IMR-90 (cell line): ENCODE measurements at regions not wholly inside any gene's neighbourhood (a gene's known extent, or its start where the extent isn't known, plus 50 kb on each side); places are given as distances from the start of the nearest gene placed in this dataset.

ENCODE experiments used
- ATAC-seq: fragments of 200-7000 bp; cut with Tn5 transposase; 2 replicates; pipeline ENCODE4 v1.9.1; 2020; ENCODE audit warnings: low read depth, mild to moderate bottlenecking, moderate library complexity
- BruUV-seq: library from RNA; stranded (reverse); fragments of 400-500 nt; replicated peaks from 2 replicates; lab custom pipeline; 2021; lab: Mats Ljungman, UMichigan
- CTCF ChIA-PET: fragments of 300-600 bp; formaldehyde crosslinking; extraction: SDS; loops from one replicate; lab custom pipeline; 2021; ENCODE audit warnings: antibody characterized with exemption; lab: Yijun Ruan, JAX
- POLR2A ChIA-PET: fragments of 300-600 bp; sonication (Branson Sonifier 250); formaldehyde crosslinking; loops from one replicate; lab custom pipeline; 2022; ENCODE audit warnings: antibody characterized with exemption; ENCODE audit not compliant: unreplicated experiment; lab: Charles Lee
- DNase-seq: peaks from one replicate; pipeline ENCODE4 v3.0.0; 2013
- H2AFZ ChIP-seq: replicated peaks from 2 replicates; pipeline ENCODE3; 2013; ENCODE audit warnings: low read length, mild to moderate bottlenecking; ENCODE audit not compliant: poor library complexity
- H2AK5ac ChIP-seq: 2 replicates; pipeline ENCODE4 v1.6.1; 2013; ENCODE audit warnings: low read depth, low read length, inconsistent platforms
- H2AK9ac ChIP-seq: replicated peaks from 2 replicates; pipeline ENCODE3; 2013; ENCODE audit warnings: mild to moderate bottlenecking, low read depth, low read length, moderate library complexity; ENCODE audit not compliant: poor library complexity
- H2BK120ac ChIP-seq: 2 replicates; pipeline ENCODE4 v1.6.1; 2013; ENCODE audit warnings: low read depth, low read length, inconsistent platforms
- H2BK15ac ChIP-seq: 3 replicates; pipeline ENCODE4 v1.6.1; 2013; ENCODE audit warnings: low read depth, low read length, inconsistent platforms
- H2BK20ac ChIP-seq: 2 replicates; pipeline ENCODE4 v1.6.1; 2013; ENCODE audit warnings: low read depth, mild to moderate bottlenecking, inconsistent platforms, low read length, moderate library complexity
- H2BK5ac ChIP-seq: 2 replicates; pipeline ENCODE4 v1.6.1; 2013; ENCODE audit warnings: mild to moderate bottlenecking, low read depth, low read length, inconsistent platforms; ENCODE audit not compliant: poor library complexity, severe bottlenecking
- H3K14ac ChIP-seq: replicated peaks from 2 replicates; pipeline ENCODE4 v1.6.1; 2013; ENCODE audit warnings: low read depth, low read length, inconsistent platforms
- H3K18ac ChIP-seq: 2 replicates; pipeline ENCODE4 v1.6.1; 2013; ENCODE audit warnings: low read depth, low read length, control low read depth
- H3K23ac ChIP-seq: 2 replicates; pipeline ENCODE4 v1.6.1; 2013; ENCODE audit warnings: low read depth, low read length, inconsistent platforms
- H3K27ac ChIP-seq: 2 replicates; pipeline ENCODE4 v1.5.1; 2013; ENCODE audit warnings: mild to moderate bottlenecking, control low read depth, low read length; ENCODE audit not compliant: insufficient read depth
- H3K27me3 ChIP-seq: 2 replicates; pipeline ENCODE4 v1.6.1; 2013; ENCODE audit warnings: low read length; ENCODE audit not compliant: control insufficient read depth, insufficient read depth
- H3K36me3 ChIP-seq: 2 replicates; pipeline ENCODE4 v1.6.1; 2013; ENCODE audit warnings: low read length, mixed read lengths; ENCODE audit not compliant: control insufficient read depth, insufficient read depth
- H3K4ac ChIP-seq: 2 replicates; pipeline ENCODE4 v1.6.1; 2013; ENCODE audit warnings: low read depth, low read length, inconsistent platforms
- H3K4me1 ChIP-seq: 2 replicates; pipeline ENCODE4 v1.6.1; 2013; ENCODE audit warnings: low read length, mixed read lengths; ENCODE audit not compliant: control insufficient read depth, insufficient read depth
- H3K4me2 ChIP-seq: 2 replicates; pipeline ENCODE4 v1.6.1; 2013; ENCODE audit warnings: low read depth, mild to moderate bottlenecking, control low read depth, low read length, moderate library complexity
- H3K4me3 ChIP-seq: 2 replicates; pipeline ENCODE4 v1.5.1; 2013; ENCODE audit warnings: low read depth, mild to moderate bottlenecking, control low read depth, low read length, moderate library complexity; ENCODE audit not compliant: insufficient read depth
- H3K56ac ChIP-seq: 2 replicates; pipeline ENCODE4 v1.6.1; 2013; ENCODE audit warnings: low read length, inconsistent platforms; ENCODE audit not compliant: insufficient read depth; ENCODE audit errors: extremely low read depth
- H3K79me1 ChIP-seq, 2 experiments: 2 replicates each; pipeline ENCODE4 v1.6.1; 2013; ENCODE audit warnings: low read length in 2 of 2, inconsistent platforms in 1 of 2, low read depth in 1 of 2
- H3K9ac ChIP-seq: 2 replicates; pipeline ENCODE4 v1.6.1; 2013; ENCODE audit warnings: low read depth, low read length, control low read depth
- H3K9me1 ChIP-seq: 2 replicates; pipeline ENCODE4 v1.6.1; 2013; ENCODE audit warnings: low read length, inconsistent platforms; ENCODE audit not compliant: insufficient read depth
- H3K9me3 ChIP-seq: 2 replicates; pipeline ENCODE4 v1.6.1; 2013; ENCODE audit warnings: low read length; ENCODE audit not compliant: control insufficient read depth, insufficient read depth
- H4K20me1 ChIP-seq: 2 replicates; pipeline ENCODE4 v1.6.1; 2013; ENCODE audit warnings: low read length, inconsistent platforms; ENCODE audit not compliant: insufficient read depth
- H4K5ac ChIP-seq: 2 replicates; pipeline ENCODE4 v1.6.1; 2013; ENCODE audit warnings: mild to moderate bottlenecking, low read depth, low read length, control low read depth
- H4K8ac ChIP-seq, 2 experiments: 2 replicates each; pipeline ENCODE4 v1.6.1; 2013; ENCODE audit warnings: low read depth in 2 of 2, low read length in 2 of 2, control low read depth in 1 of 2, inconsistent platforms in 1 of 2
- H4K91ac ChIP-seq: 2 replicates; pipeline ENCODE4 v1.6.1; 2013; ENCODE audit warnings: low read depth, low read length, inconsistent platforms; ENCODE audit not compliant: insufficient read depth
- CEBPB ChIP-seq: IDR thresholded peaks from 2 replicates; pipeline ENCODE4 v1.6.1; 2012; ENCODE audit warnings: low read depth, low read length, improper control_type of control experiment
- CHD1 ChIP-seq: IDR thresholded peaks from 2 replicates; pipeline ENCODE4 v1.6.1; 2012; ENCODE audit warnings: low read depth, low read length, improper control_type of control experiment
- CTCF ChIP-seq: conservative IDR thresholded peaks from 2 replicates; pipeline ENCODE4 v1.5.1; 2012; ENCODE audit warnings: mild to moderate bottlenecking, low read depth, low read length, improper control_type of control experiment
- MAZ ChIP-seq: IDR thresholded peaks from 2 replicates; pipeline ENCODE4 v1.6.1; 2012; ENCODE audit warnings: low read depth, mild to moderate bottlenecking, low read length, improper control_type of control experiment, moderate library complexity, borderline replicate concordance
- MXI1 ChIP-seq: IDR thresholded peaks from 2 replicates; pipeline ENCODE4 v1.6.1; 2012; ENCODE audit warnings: low read depth, mild to moderate bottlenecking, low read length, moderate library complexity, borderline replicate concordance
- NFE2L2 ChIP-seq: fragments of 150-350 bp; IDR thresholded peaks from 2 replicates; pipeline ENCODE4 v1.6.1; 2016; ENCODE audit warnings: low read depth, mild to moderate bottlenecking, low read length
- SMC3 ChIP-seq: fragments of 150-350 bp; IDR thresholded peaks from 2 replicates; pipeline ENCODE4 v1.6.1; 2016; ENCODE audit warnings: low read depth, mild to moderate bottlenecking, antibody characterized with exemption, low read length, moderate library complexity
- WGBS, 2 experiments: methylation state at CpG; one replicate each; pipeline versions ENCODE4 v1.1.5 to v1.1.7; 2013; ENCODE audit warnings: missing lambda C conversion rate in 2 of 2; ENCODE audit not compliant: insufficient read length in 1 of 2; ENCODE audit errors: extremely low coverage in 2 of 2; 5-methylcytosine and 5-hydroxymethylcytosine counted together
- dilution Hi-C: fragments of 300-500 bp; cut with HindIII; formaldehyde crosslinking; loops from one replicate; pipeline ENCODE4 v1.14.3; 2018; ENCODE audit warnings: low sequenced_read_pairs; ENCODE audit not compliant: unreplicated experiment
- in situ Hi-C: fragments of 300-500 bp; cut with MboI; formaldehyde crosslinking; loops from 3 replicates; pipeline ENCODE4 v1.14.3; 2019; ENCODE audit warnings: low sequenced_read_pairs, inconsistent platforms, mixed read lengths
- intact Hi-C: fragments of 100-400 bp; cut with micrococcal nuclease; formaldehyde crosslinking; loops from 2 replicates; pipeline ENCODE4 v1.10.0; 2022

GRCh38 chr4:13893211-13893610 lies 265.7 kb upstream of the BOD1L1 start:
- Histone ChIP-seq H3K14ac (peak overlapping the region; percentile 98), H2BK120ac (peak overlapping the region; percentile 100), H2BK5ac (peak overlapping the region; percentile 99), H3K27ac (peak overlapping the region; percentile 96), H3K9me1 (peaks cover 19% of the 10 kb centered on the region), H4K5ac (peak overlapping the region; percentile 80), H3K4me1 (peaks cover 28% of the 10 kb centered on the region), H4K20me1 (no peaks in the 10 kb centered on the region), H3K9ac (peak overlapping the region; percentile 89), H3K79me1 (peaks cover 0 to 9% of the 10 kb centered on the region in 2 experiments; a peak in 2 of 4 replicates), H4K91ac (peak overlapping the region; percentile 96), H2BK15ac (peak overlapping the region; percentile 99), H3K18ac (peak overlapping the region; percentile 96), H3K27me3 (no peaks in the 10 kb centered on the region), H3K56ac (peak overlapping the region; percentile 97), H4K8ac (peak overlapping the region; percentile 96 to 98), H3K23ac (peak overlapping the region; percentile 100), H3K9me3 (no peaks in the 10 kb centered on the region), H3K4ac (peak overlapping the region; percentile 100), H3K36me3 (no peaks in the 10 kb centered on the region), H2AFZ (no peak overlapping the region), H3K4me3 (no peak overlapping the region), H3K4me2 (peak overlapping the region; percentile 71; the same call in 1 of the 2 replicates), H2AK9ac (peak overlapping the region; percentile 31), H2AK5ac (peak overlapping the region; percentile 95), H2BK20ac (peak overlapping the region; percentile 99)
- TF ChIP-seq CEBPB (no peak), NFE2L2 (no peak), MAZ (no peak), MXI1 (no peak), CTCF (no peak), SMC3 (no peak), CHD1 (no peak)
- dilution Hi-C loops = no loop called here
- ATAC-seq = no peak
- in situ Hi-C loops = loop anchor here (10.0 kb wide), 1 partner anchor 1112 kb away; the partner anchor contains the start of gene CPEB2
- BruUV-seq = no TSS peak
- WGBS, 2 experiments = no CpG with 5 or more reads among the region's 3 CpGs
- intact Hi-C loops = loop anchor here (5.0 kb wide), 2 partner anchors 236 to 1109 kb away; partner anchors contain the start of gene CPEB2
- DNase-seq = peak; percentile 32
- POLR2A ChIA-PET = no interaction called here
- CTCF ChIA-PET = interaction anchor here (0.6 kb wide), 1 partner anchor 603 kb away, joined by 3 read pairs; no protein-coding TSS in a partner anchor
